ENCODE measurements at regions not wholly inside any gene's neighbourhood (a gene's known extent, or its start where the extent isn't known, plus 50 kb on each side); places are given as distances from the start of the nearest gene placed in this dataset.
"Not testable (repeated sequence)": the region's sequence is repeated elsewhere in the genome, so short reads cannot be mapped to it uniquely, and the experiment has no call there.

DNA sequence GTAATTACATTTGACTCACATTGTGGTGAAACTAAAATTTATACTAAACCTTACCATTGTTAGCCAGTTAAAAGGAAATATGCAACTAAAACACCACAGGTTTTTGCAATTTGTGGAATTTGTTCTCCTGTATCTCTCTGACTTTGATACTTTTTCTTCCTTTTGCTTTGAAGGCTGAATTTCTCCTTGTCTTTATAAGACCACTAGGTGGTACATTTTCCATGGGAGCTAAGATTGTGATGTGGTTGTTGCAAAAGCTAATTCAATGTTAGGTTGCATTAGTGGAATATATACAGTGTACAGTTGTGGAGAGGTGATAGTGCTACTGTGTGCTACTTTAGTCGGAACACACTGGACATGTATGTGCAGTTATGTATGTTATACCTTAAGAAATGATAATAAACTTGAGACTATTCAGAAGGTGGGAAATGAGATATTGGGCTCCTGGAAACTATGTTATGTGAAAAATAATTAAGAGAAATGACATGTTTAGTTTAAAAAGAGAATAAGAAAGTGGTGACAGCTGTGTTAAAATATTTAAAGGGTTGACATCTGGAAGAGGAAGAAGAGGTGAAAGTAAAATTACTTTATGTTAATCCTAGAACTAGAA, 70.3 kb downstream of the ARL9 start:
- Histone ChIP-seq H3K36me3 (ENCODE audit: control insufficient read depth, insufficient read depth, low read length) (no peaks in the 10 kb centered on the region), H4K20me1 (replicated peaks; ENCODE audit: control insufficient read depth, insufficient read depth, low read length) (no peaks in the 10 kb centered on the region), H3K27me3 (ENCODE audit: control insufficient read depth in 2 of 2, insufficient read depth in 2 of 2, low read length in 2 of 2) (no peaks in the 10 kb centered on the region), H3K9me3 (replicated peaks; ENCODE audit: control insufficient read depth, insufficient read depth, low read depth, low read length) (no peaks in the 10 kb centered on the region), H3K79me2 (ENCODE audit: control insufficient read depth, insufficient read depth, low read length) (no peaks in the 10 kb centered on the region), H3K9ac (ENCODE audit: insufficient read depth in 1 of 2, low read depth in 2 of 2, low read length in 2 of 2) (no peak overlapping the region), H2AFZ (ENCODE audit: low read depth, low read length) (no peak overlapping the region), H3K4me1 (replicated peaks in 1 of 2; ENCODE audit: control insufficient read depth in 2 of 2, insufficient read depth in 2 of 2, low read length in 2 of 2) (no peaks in the 10 kb centered on the region), H3K27ac (ENCODE audit: extremely low read depth, low read depth, low read length) (no peak overlapping the region), H3K4me3 (no peak overlapping the region), H3K9me1 (ENCODE audit: control insufficient read depth, insufficient read depth, low read length) (no peaks in the 10 kb centered on the region), H3K4me2 (ENCODE audit: insufficient read depth, low read length) (no peak overlapping the region)
- peak in 2 of 4 experiments; percentile 10 to 21 for DNase-seq (ENCODE audit: extremely low read depth in 1 of 4, low spot score in 3 of 4)
- in situ Hi-C loops (cut with MboI), result no loop called here
- FAIRE-seq, result peak; percentile 26
- BruUV-seq (replicated peaks), result no TSS peak
- 0% methylated on average over 1 of the region's 1 CpG for WGBS (ENCODE audit: insufficient coverage, low coverage, missing lambda C conversion rate)
- peak in 1 of 2 experiments; percentile 36; a peak in 2 of 4 replicates for TF ChIP-seq RAD21 (CRISPR knock-in tag; conservative IDR thresholded peaks at IDR 0.05 in 1 of 2, IDR thresholded peaks at IDR 0.05 in 1 of 2)
- TF ChIP-seq CTCF (IDR thresholded peaks at IDR 0.05 in 2 of 3, conservative IDR thresholded peaks at IDR 0.05 in 1 of 3; ENCODE audit: insufficient read depth in 2 of 3, low read depth in 1 of 3, low read length in 3 of 3), result peak; percentile 21 to 43 (median 25); a peak in 3 of 6 replicates
- TF ChIP-seq, protein P1, sequence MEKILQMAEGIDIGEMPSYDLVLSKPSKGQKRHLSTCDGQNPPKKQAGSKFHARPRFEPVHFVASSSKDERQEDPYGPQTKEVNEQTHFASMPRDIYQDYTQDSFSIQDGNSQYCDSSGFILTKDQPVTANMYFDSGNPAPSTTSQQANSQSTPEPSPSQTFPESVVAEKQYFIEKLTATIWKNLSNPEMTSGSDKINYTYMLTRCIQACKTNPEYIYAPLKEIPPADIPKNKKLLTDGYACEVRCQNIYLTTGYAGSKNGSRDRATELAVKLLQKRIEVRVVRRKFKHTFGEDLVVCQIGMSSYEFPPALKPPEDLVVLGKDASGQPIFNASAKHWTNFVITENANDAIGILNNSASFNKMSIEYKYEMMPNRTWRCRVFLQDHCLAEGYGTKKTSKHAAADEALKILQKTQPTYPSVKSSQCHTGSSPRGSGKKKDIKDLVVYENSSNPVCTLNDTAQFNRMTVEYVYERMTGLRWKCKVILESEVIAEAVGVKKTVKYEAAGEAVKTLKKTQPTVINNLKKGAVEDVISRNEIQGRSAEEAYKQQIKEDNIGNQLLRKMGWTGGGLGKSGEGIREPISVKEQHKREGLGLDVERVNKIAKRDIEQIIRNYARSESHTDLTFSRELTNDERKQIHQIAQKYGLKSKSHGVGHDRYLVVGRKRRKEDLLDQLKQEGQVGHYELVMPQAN (IDR thresholded peaks at IDR 0.05; ENCODE audit: borderline replicate concordance), result no peak
- TF ChIP-seq EHMT2 (IDR thresholded peaks at IDR 0.05), result no peak
- TF ChIP-seq CC2D1A (IDR thresholded peaks at IDR 0.05), result no peak
- no peak for TF ChIP-seq NCOR1 (IDR thresholded peaks at IDR 0.05)
- TF ChIP-seq ZNF41 (CRISPR knock-in tag; conservative IDR thresholded peaks at IDR 0.05), result no peak
- peak; percentile 63 for ATAC-seq
- intact Hi-C loops (cut with micrococcal nuclease), result loop anchor here (10.0 kb wide), 1 partner anchor 229 kb away; no protein-coding TSS in a partner anchor
- ChIA-PET POLR2A (interaction anchor here (1.2 to 2.2 kb wide), 2 partner anchors 12 to 224 kb away, joined by 4 to 5 read pairs; no protein-coding TSS in a partner anchor), CTCF (ENCODE audit: low intra/inter-chr PET ratio) (no interaction called here)

DNA sequence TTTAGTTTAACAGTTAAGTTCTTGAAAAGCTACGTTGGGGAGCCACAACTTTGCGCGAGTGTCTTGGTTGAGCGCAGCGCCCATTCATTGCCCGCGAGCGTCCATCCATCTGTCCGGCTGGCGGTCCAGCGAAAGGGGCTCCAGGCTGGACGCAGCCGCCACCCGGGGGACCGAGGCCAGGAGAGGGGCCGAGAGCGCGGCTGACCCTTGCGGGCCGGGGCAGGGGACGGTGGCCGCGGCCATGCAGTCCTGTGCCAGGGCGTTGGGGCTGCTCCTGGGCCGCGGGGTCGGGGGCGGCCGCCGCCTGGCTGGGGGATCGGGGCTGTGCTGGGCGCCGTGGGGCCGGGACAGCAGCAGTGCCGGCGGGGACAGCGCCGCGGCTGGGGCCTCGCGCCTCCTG, 86.8 kb downstream of the ARL9 start:
- DNase-seq (ENCODE audit: extremely low read depth in 1 of 4, low spot score in 3 of 4); POLR2A ChIA-PET; H3K9me1 ChIP-seq (ENCODE audit: control insufficient read depth, insufficient read depth, low read length); H3K27ac ChIP-seq (ENCODE audit: extremely low read depth, low read depth, low read length); H3K36me3 ChIP-seq (ENCODE audit: control insufficient read depth, insufficient read depth, low read length); intact Hi-C loops (cut with micrococcal nuclease); BruUV-seq (replicated peaks); H3K79me2 ChIP-seq (ENCODE audit: control insufficient read depth, insufficient read depth, low read length); H3K4me3 ChIP-seq; H2AFZ ChIP-seq (ENCODE audit: low read depth, low read length); ATAC-seq; H3K4me1 ChIP-seq (replicated peaks in 1 of 2; ENCODE audit: control insufficient read depth in 2 of 2, insufficient read depth in 2 of 2, low read length in 2 of 2); H3K4me2 ChIP-seq (ENCODE audit: insufficient read depth, low read length); CTCF ChIA-PET (ENCODE audit: low intra/inter-chr PET ratio); H3K9ac ChIP-seq (ENCODE audit: insufficient read depth in 1 of 2, low read depth in 2 of 2, low read length in 2 of 2); H3K9me3 ChIP-seq (replicated peaks; ENCODE audit: control insufficient read depth, insufficient read depth, low read depth, low read length); FAIRE-seq; in situ Hi-C loops (cut with MboI); H4K20me1 ChIP-seq (replicated peaks; ENCODE audit: control insufficient read depth, insufficient read depth, low read length): not testable (repeated sequence)
- WGBS (ENCODE audit: insufficient coverage, low coverage, missing lambda C conversion rate), result 33% methylated on average over 15 of the region's 41 CpGs
- peaks cover 14 to 33% of the 10 kb centered on the region in 2 experiments; a peak in 4 of 5 replicates for H3K27me3 ChIP-seq (ENCODE audit: control insufficient read depth in 2 of 2, insufficient read depth in 2 of 2, low read length in 2 of 2)

All from K562 (cell line).